HS-27A (cell line): ENCODE measurements at regions not wholly inside any gene's neighbourhood (a gene's known extent, or its start where the extent isn't known, plus 50 kb on each side); places are given as distances from the start of the nearest gene placed in this dataset.
"Not testable (repeated sequence)": the region's sequence is repeated elsewhere in the genome, so short reads cannot be mapped to it uniquely, and the experiment has no call there.

Experiments
- DNase-seq: peaks from one replicate; pipeline ENCODE4 v3.0.0-alpha.2; 2012; ENCODE audit warnings: low read depth, missing footprints

GRCh38 chr18:4765401-4765800 is 310.3 kb upstream of the DLGAP1 start:
- no peak for DNase-seq

GRCh38 chr18:4762330-4762729 is 307.2 kb upstream of the DLGAP1 start:
- no peak for DNase-seq

GRCh38 chr18:4758980-4759379 is 303.9 kb upstream of the DLGAP1 start:
- DNase-seq: no peak

- no peak for DNase-seq
Observed at GRCh38 chr18:4755848-4756247, 300.7 kb upstream of the DLGAP1 start.

- not testable (repeated sequence) for DNase-seq
Observed at GRCh38 chr18:4753151-4753550, 298.0 kb upstream of the DLGAP1 start.

- no peak for DNase-seq
Observed at GRCh38 chr18:4751523-4751922, 296.4 kb upstream of the DLGAP1 start.

- no peak for DNase-seq
Observed at GRCh38 chr18:4750393-4751346, 295.6 kb upstream of the DLGAP1 start.

GRCh38 chr18:4748975-4749374 is 293.9 kb upstream of the DLGAP1 start:
- no peak for DNase-seq

- no peak for DNase-seq
Observed at GRCh38 chr18:4734903-4735302, 279.8 kb upstream of the DLGAP1 start.

- no peak for DNase-seq
Observed at GRCh38 chr18:4734021-4734420, 278.9 kb upstream of the DLGAP1 start.

- DNase-seq: no peak
Observed at GRCh38 chr18:4721545-4721944, 266.4 kb upstream of the DLGAP1 start.

GRCh38 chr18:4720518-4720917 is 265.4 kb upstream of the DLGAP1 start:
- no peak for DNase-seq

- no peak for DNase-seq
Observed at GRCh38 chr18:4705894-4706293, 250.8 kb upstream of the DLGAP1 start.

GRCh38 chr18:4704781-4705180 is 249.7 kb upstream of the DLGAP1 start:
- DNase-seq: no peak

- DNase-seq: no peak
Observed at GRCh38 chr18:4691836-4692235, 236.7 kb upstream of the DLGAP1 start.

GRCh38 chr18:4678685-4679084 is 223.6 kb upstream of the DLGAP1 start:
- not testable (repeated sequence) for DNase-seq

GRCh38 chr18:4677006-4677405 is 221.9 kb upstream of the DLGAP1 start:
- DNase-seq: no peak

GRCh38 chr18:4672162-4672561 is 217.1 kb upstream of the DLGAP1 start:
- no peak for DNase-seq

- no peak for DNase-seq
Observed at GRCh38 chr18:4658804-4659203, 203.7 kb upstream of the DLGAP1 start.

GRCh38 chr18:4653418-4653817 is 198.3 kb upstream of the DLGAP1 start:
- no peak for DNase-seq

- no peak for DNase-seq
Observed at GRCh38 chr18:4641771-4642368, 186.8 kb upstream of the DLGAP1 start.

- no peak for DNase-seq
Observed at GRCh38 chr18:4640349-4641012, 185.4 kb upstream of the DLGAP1 start.
